ENCODE measurements at regions not wholly inside any gene's neighbourhood (a gene's known extent, or its start where the extent isn't known, plus 50 kb on each side); places are given as distances from the start of the nearest gene placed in this dataset.

- Mint-ChIP-seq H3K27ac (no peak overlapping the region), H3K9me3 (peaks cover 24 to 30% of the 10 kb centered on the region in 2 donors), H3K36me3 (peaks cover 0 to 4% of the 10 kb centered on the region in 2 donors)
- DNase-seq (ENCODE audit: low spot score in 2 of 2), result no peak
- ATAC-seq, result no peak
Measured at GRCh38 chr9:24488896-24489295, 56.8 kb downstream of the IZUMO3 start.

- Mint-ChIP-seq H3K36me3 (no peaks in the 10 kb centered on the region), H3K9me3 (peaks cover 21 to 24% of the 10 kb centered on the region in 2 donors), H3K27ac (no peak overlapping the region)
- DNase-seq (ENCODE audit: low spot score in 2 of 2) (no peak), ATAC-seq (no peak)
Measured at GRCh38 chr9:24487946-24488345, 57.8 kb downstream of the IZUMO3 start.

- Mint-ChIP-seq H3K27ac (no peak overlapping the region), H3K9me3 (peaks cover 21 to 24% of the 10 kb centered on the region in 2 donors), H3K36me3 (no peaks in the 10 kb centered on the region)
- ATAC-seq (no peak), DNase-seq (ENCODE audit: low spot score in 2 of 2) (no peak)
Measured at GRCh38 chr9:24487250-24487861, 58.3 kb downstream of the IZUMO3 start.

GRCh38 chr9:24479361-24480059, 66.2 kb downstream of the IZUMO3 start:
- no peak for ATAC-seq
- no peaks in the 10 kb centered on the region for H3K36me3 Mint-ChIP-seq
- no peak overlapping the region for H3K27ac Mint-ChIP-seq
- DNase-seq (ENCODE audit: low spot score in 2 of 2), result no peak
- H3K9me3 Mint-ChIP-seq, result peaks cover 15 to 20% of the 10 kb centered on the region in 2 donors

GRCh38 chr9:24464319-24464951, 81.3 kb downstream of the IZUMO3 start:
- DNase-seq (ENCODE audit: low spot score in 2 of 2) (no peak), ATAC-seq (no peak)
- no peak overlapping the region for H3K27ac Mint-ChIP-seq
- H3K36me3 Mint-ChIP-seq, result peaks cover 0 to 6% of the 10 kb centered on the region in 2 donors
- peaks cover 17 to 23% of the 10 kb centered on the region in 2 donors for H3K9me3 Mint-ChIP-seq

- no peak for ATAC-seq
- Mint-ChIP-seq H3K36me3 (peaks cover 0 to 6% of the 10 kb centered on the region in 2 donors), H3K27ac (no peak overlapping the region), H3K9me3 (peaks cover 12 to 23% of the 10 kb centered on the region in 2 donors)
- DNase-seq (ENCODE audit: low spot score in 2 of 2), result no peak
Measured at GRCh38 chr9:24462951-24463350, 82.7 kb downstream of the IZUMO3 start.

- Mint-ChIP-seq H3K27ac (no peak overlapping the region), H3K36me3 (peaks cover 0 to 6% of the 10 kb centered on the region in 2 donors), H3K9me3 (peaks cover 8 to 19% of the 10 kb centered on the region in 2 donors)
- ATAC-seq, result no peak
- DNase-seq (ENCODE audit: low spot score in 2 of 2), result no peak
Measured at GRCh38 chr9:24460781-24461180, 84.9 kb downstream of the IZUMO3 start.

GRCh38 chr9:24459953-24460352, 85.7 kb downstream of the IZUMO3 start:
- ATAC-seq (no peak), DNase-seq (ENCODE audit: low spot score in 2 of 2) (no peak)
- Mint-ChIP-seq H3K9me3 (peaks cover 5 to 17% of the 10 kb centered on the region in 2 donors), H3K36me3 (peaks cover 0 to 6% of the 10 kb centered on the region in 2 donors), H3K27ac (no peak overlapping the region)

- H3K27ac Mint-ChIP-seq, result no peak overlapping the region
- DNase-seq (ENCODE audit: low spot score in 2 of 2), result no peak
- H3K9me3 Mint-ChIP-seq, result peaks cover 6 to 12% of the 10 kb centered on the region in 2 donors
- peaks cover 0 to 4% of the 10 kb centered on the region in 2 donors for H3K36me3 Mint-ChIP-seq
- ATAC-seq, result no peak
Measured at GRCh38 chr9:24451346-24451745, 94.4 kb downstream of the IZUMO3 start.

- ATAC-seq (no peak), DNase-seq (ENCODE audit: low spot score in 2 of 2) (no peak)
- H3K27ac Mint-ChIP-seq, result no peak overlapping the region
- peaks cover 0 to 13% of the 10 kb centered on the region in 2 donors for H3K36me3 Mint-ChIP-seq
- peaks cover 13 to 24% of the 10 kb centered on the region in 2 donors for H3K9me3 Mint-ChIP-seq
Measured at GRCh38 chr9:24449976-24450375, 95.7 kb downstream of the IZUMO3 start.

- peaks cover 0 to 4% of the 10 kb centered on the region in 2 donors for H3K36me3 Mint-ChIP-seq
- ATAC-seq (no peak), DNase-seq (ENCODE audit: low spot score in 2 of 2) (no peak)
- no peak overlapping the region for H3K27ac Mint-ChIP-seq
- peaks cover 17 to 28% of the 10 kb centered on the region in 2 donors for H3K9me3 Mint-ChIP-seq
Measured at GRCh38 chr9:24439456-24439855, 106.2 kb downstream of the IZUMO3 start.

- ATAC-seq, result no peak
- Mint-ChIP-seq H3K36me3 (peaks cover 0 to 4% of the 10 kb centered on the region in 2 donors), H3K9me3 (peaks cover 17 to 31% of the 10 kb centered on the region in 2 donors), H3K27ac (no peak overlapping the region)
- no peak for DNase-seq (ENCODE audit: low spot score in 2 of 2)
Measured at GRCh38 chr9:24438876-24439275, 106.8 kb downstream of the IZUMO3 start.

- H3K36me3 Mint-ChIP-seq, result peaks cover 0 to 8% of the 10 kb centered on the region in 2 donors
- ATAC-seq, result no peak
- H3K27ac Mint-ChIP-seq, result no peak overlapping the region
- peaks cover 13 to 28% of the 10 kb centered on the region in 2 donors for H3K9me3 Mint-ChIP-seq
- DNase-seq (ENCODE audit: low spot score in 2 of 2), result no peak
Measured at GRCh38 chr9:24436761-24437160, 108.9 kb downstream of the IZUMO3 start.

- H3K9me3 Mint-ChIP-seq, result peaks cover 8 to 19% of the 10 kb centered on the region in 2 donors
- peaks cover 0 to 4% of the 10 kb centered on the region in 2 donors for H3K36me3 Mint-ChIP-seq
- no peak overlapping the region for H3K27ac Mint-ChIP-seq
- ATAC-seq, result no peak
- DNase-seq (ENCODE audit: low spot score in 2 of 2), result no peak
Measured at GRCh38 chr9:24434183-24434582, 111.5 kb downstream of the IZUMO3 start.

GRCh38 chr9:24416136-24416535, 129.6 kb downstream of the IZUMO3 start:
- H3K27ac Mint-ChIP-seq, result no peak overlapping the region
- H3K36me3 Mint-ChIP-seq, result no peaks in the 10 kb centered on the region
- H3K9me3 Mint-ChIP-seq, result peaks cover 25 to 27% of the 10 kb centered on the region in 2 donors
- no peak for DNase-seq (ENCODE audit: low spot score in 2 of 2)
- ATAC-seq, result no peak

GRCh38 chr9:24413651-24414050, 132.0 kb downstream of the IZUMO3 start:
- H3K27ac Mint-ChIP-seq, result no peak overlapping the region
- no peak for ATAC-seq
- no peak for DNase-seq (ENCODE audit: low spot score in 2 of 2)
- H3K36me3 Mint-ChIP-seq, result no peaks in the 10 kb centered on the region
- H3K9me3 Mint-ChIP-seq, result peaks cover 24 to 30% of the 10 kb centered on the region in 2 donors

- Mint-ChIP-seq H3K27ac (no peak overlapping the region), H3K9me3 (peaks cover 13 to 19% of the 10 kb centered on the region in 2 donors), H3K36me3 (no peaks in the 10 kb centered on the region)
- ATAC-seq (no peak), DNase-seq (ENCODE audit: low spot score in 2 of 2) (no peak)
Measured at GRCh38 chr9:24398466-24398865, 147.2 kb downstream of the IZUMO3 start.

All from activated naive CD4-positive, alpha-beta T cell treated with anti-CD3 and anti-CD28 coated beads, Interleukin-2, amount 50 U/mL, for 72 hours (primary cell).